Uterus (tissue), 2 donors: ENCODE measurements at regions not wholly inside any gene's neighbourhood (a gene's known extent, or its start where the extent isn't known, plus 50 kb on each side); places are given as distances from the start of the nearest gene placed in this dataset.

Source experiments
- CTCF ChIP-seq, 4 experiments: fragments of 200-600 bp in 2 of 4; fragments of 450-650 bp in 2 of 4; sonication (generic) in 2 of 4; IDR thresholded peaks; one replicate each; pipeline ENCODE4 v1.5.1; 2016 to 2019; ENCODE audit warnings: antibody characterized with exemption in 4 of 4, mild to moderate bottlenecking in 2 of 4, moderate library complexity in 1 of 4
- POLR2A ChIP-seq, 2 donors: fragments of 450-650 bp; IDR thresholded peaks; one replicate each; pipeline ENCODE4 v1.6.1; 2016; ENCODE audit warnings: antibody characterized with exemption in 2 of 2, mild to moderate bottlenecking in 1 of 2, moderate library complexity in 1 of 2

GRCh38 chr1:213669964-213670691, 317.6 kb upstream of the PROX1 start:
- no peak for TF ChIP-seq CTCF (IDR thresholded peaks at IDR 0.05)
- TF ChIP-seq POLR2A (IDR thresholded peaks at IDR 0.05), result no peak
